Liver (tissue), 8 donors: ENCODE measurements at regions not wholly inside any gene's neighbourhood (a gene's known extent, or its start where the extent isn't known, plus 50 kb on each side); places are given as distances from the start of the nearest gene placed in this dataset.

Experiments
- DNase-seq: peaks from one replicate; pipeline ENCODE4 v3.0.0-alpha.2; 2017; ENCODE audit warnings: low spot score
- H3K27ac ChIP-seq, 2 donors: one replicate each; pipeline ENCODE4 v1.7.0; 2013; ENCODE audit warnings: inconsistent platforms in 2 of 2, low read length in 2 of 2, control low read depth in 1 of 2, low read depth in 1 of 2, mild to moderate bottlenecking in 1 of 2
- H3K27me3 ChIP-seq, 4 donors: one replicate each; pipeline versions ENCODE4 v1.6.1 to v1.7.0; 2013; ENCODE audit warnings: low read length in 3 of 4, inconsistent platforms in 1 of 4, mild to moderate bottlenecking in 1 of 4, moderate library complexity in 1 of 4; ENCODE audit not compliant: control insufficient read depth in 4 of 4, insufficient read depth in 4 of 4
- H3K36me3 ChIP-seq, 4 donors: one replicate each; pipeline versions ENCODE4 v1.6.1 to v1.7.0; 2013; ENCODE audit warnings: low read length in 3 of 4, mild to moderate bottlenecking in 3 of 4, low read depth in 1 of 4, moderate library complexity in 1 of 4; ENCODE audit not compliant: control insufficient read depth in 4 of 4, insufficient read depth in 3 of 4
- H3K4me1 ChIP-seq, 4 donors: one replicate each; pipeline versions ENCODE4 v1.6.1 to v1.7.0; 2013; ENCODE audit warnings: low read length in 3 of 4, mild to moderate bottlenecking in 3 of 4, moderate library complexity in 1 of 4; ENCODE audit not compliant: control insufficient read depth in 4 of 4, insufficient read depth in 4 of 4
- H3K4me3 ChIP-seq, 3 donors: one replicate each; pipeline versions ENCODE4 v1.6.1 to v1.7.0; 2013; ENCODE audit warnings: low read length in 3 of 3, control low read depth in 1 of 3, low read depth in 1 of 3, mild to moderate bottlenecking in 1 of 3
- H3K9ac ChIP-seq, 2 donors: one replicate each; pipeline ENCODE4 v1.7.0; 2013; ENCODE audit warnings: low read length in 2 of 2, mild to moderate bottlenecking in 2 of 2, moderate library complexity in 2 of 2, control low read depth in 1 of 2, low read depth in 1 of 2
- H3K9me3 ChIP-seq, 4 donors: one replicate each; pipeline versions ENCODE4 v1.6.1 to v1.7.0; 2013; ENCODE audit warnings: low read length in 3 of 4; ENCODE audit not compliant: control insufficient read depth in 4 of 4
- ATF3 ChIP-seq: IDR thresholded peaks from 2 replicates; pipeline ENCODE4 v1.6.1; 2016; ENCODE audit warnings: antibody characterized with exemption
- CTCF ChIP-seq: fragments of 150-350 bp; IDR thresholded peaks from 2 replicates; pipeline ENCODE4 v1.5.1; 2017; ENCODE audit warnings: improper control_type of control experiment, low read depth, low read length; ENCODE audit not compliant: missing input control
- EGR1 ChIP-seq, 2 donors: IDR thresholded peaks; 2 replicates each; pipeline ENCODE4 v1.6.1; 2016 to 2018; ENCODE audit warnings: antibody characterized with exemption in 2 of 2, low read depth in 2 of 2
- FOXA1 ChIP-seq: IDR thresholded peaks from 2 replicates; pipeline ENCODE4 v1.6.1; 2016; ENCODE audit warnings: antibody characterized with exemption
- FOXA2 ChIP-seq: IDR thresholded peaks from 2 replicates; pipeline ENCODE4 v1.6.1; 2016; ENCODE audit warnings: antibody characterized with exemption
- GABPA ChIP-seq, 2 donors: IDR thresholded peaks in 1 of 2; conservative IDR thresholded peaks in 1 of 2; 2 replicates each; pipeline ENCODE4 v1.6.1; 2016; ENCODE audit warnings: antibody characterized with exemption in 2 of 2, mild to moderate bottlenecking in 1 of 2, moderate library complexity in 1 of 2
- HNF4A ChIP-seq, 2 donors: conservative IDR thresholded peaks; 2 replicates each; pipeline ENCODE4 v1.6.1; 2016; ENCODE audit warnings: antibody characterized with exemption in 2 of 2, mild to moderate bottlenecking in 2 of 2
- HNF4G ChIP-seq: IDR thresholded peaks from 2 replicates; pipeline ENCODE4 v1.6.1; 2016; ENCODE audit warnings: antibody characterized with exemption
- JUND ChIP-seq, 2 donors: IDR thresholded peaks; 2 replicates each; pipeline ENCODE4 v1.6.1; 2016; ENCODE audit warnings: antibody characterized with exemption in 2 of 2
- MAX ChIP-seq: IDR thresholded peaks from 2 replicates; pipeline ENCODE4 v1.6.1; 2016; ENCODE audit warnings: antibody characterized with exemption
- NR2F2 ChIP-seq: IDR thresholded peaks from 2 replicates; pipeline ENCODE4 v1.6.1; 2016; ENCODE audit warnings: antibody characterized with exemption
- RAD21 ChIP-seq, 2 donors: IDR thresholded peaks; 2 replicates each; pipeline ENCODE4 v1.6.1; 2016; ENCODE audit warnings: antibody characterized with exemption in 2 of 2, mild to moderate bottlenecking in 2 of 2
- REST ChIP-seq: IDR thresholded peaks from 2 replicates; pipeline ENCODE4 v1.6.1; 2016; ENCODE audit warnings: antibody characterized with exemption, mild to moderate bottlenecking
- RXRA ChIP-seq, 2 donors: IDR thresholded peaks; 2 replicates each; pipeline ENCODE4 v1.6.1; 2017 to 2018; ENCODE audit warnings: antibody characterized with exemption in 2 of 2, mild to moderate bottlenecking in 1 of 2
- SP1 ChIP-seq: IDR thresholded peaks from 2 replicates; pipeline ENCODE4 v1.6.1; 2018; ENCODE audit warnings: antibody characterized with exemption, mild to moderate bottlenecking
- TAF1 ChIP-seq: conservative IDR thresholded peaks from 2 replicates; pipeline ENCODE4 v1.6.1; 2016; ENCODE audit warnings: antibody characterized with exemption, mild to moderate bottlenecking
- YY1 ChIP-seq: IDR thresholded peaks from 2 replicates; pipeline ENCODE4 v1.6.1; 2016; ENCODE audit warnings: antibody characterized with exemption, mild to moderate bottlenecking
- ZBTB33 ChIP-seq: IDR thresholded peaks from 2 replicates; pipeline ENCODE4 v1.6.1; 2016; ENCODE audit warnings: antibody characterized with exemption
- WGBS: extraction: QIAGEN DNeasy Blood & Tissue Kit; methylation state at CpG from one replicate; pipeline ENCODE4 v1.1.7; 2013; 5-methylcytosine and 5-hydroxymethylcytosine counted together
- donor health status: healthy.
- donor health status: healthy.
- donor health status: healthy.
- donor health status: healthy.
- donor health status: healthy.

- no peak for DNase-seq
- no peaks in the 10 kb centered on the region for H3K27me3 ChIP-seq
- no peaks in the 10 kb centered on the region for H3K9me3 ChIP-seq
- H3K4me3 ChIP-seq: no peak overlapping the region
- no peak overlapping the region for H3K9ac ChIP-seq
- no peaks in the 10 kb centered on the region for H3K36me3 ChIP-seq
- no peaks in the 10 kb centered on the region for H3K4me1 ChIP-seq
- no peak overlapping the region for H3K27ac ChIP-seq
- WGBS: 75% methylated on average over 4 of the region's 4 CpGs
- no peak for TF ChIP-seq SP1
- TF ChIP-seq JUND (IDR thresholded peaks at IDR 0.05): peak; percentile 34 to 51
- peak in 1 of 2 donors; percentile 7 for TF ChIP-seq RAD21 (IDR thresholded peaks at IDR 0.05)
Observed at GRCh38 chr4:15239866-15240265, 188.0 kb upstream of the C1QTNF7 start.

- Histone ChIP-seq H3K9ac (no peak overlapping the region), H3K4me1 (no peaks in the 10 kb centered on the region), H3K27ac (no peak overlapping the region), H3K9me3 (no peaks in the 10 kb centered on the region), H3K36me3 (no peaks in the 10 kb centered on the region), H3K4me3 (no peak overlapping the region), H3K27me3 (no peaks in the 10 kb centered on the region)
- DNase-seq: no peak
- no peak for TF ChIP-seq GABPA (IDR thresholded peaks at IDR 0.05 in 1 of 2, conservative IDR thresholded peaks at IDR 0.05 in 1 of 2)
- TF ChIP-seq NR2F2: no peak
- TF ChIP-seq CTCF: no peak
- TF ChIP-seq RXRA (IDR thresholded peaks at IDR 0.05): no peak
- TF ChIP-seq RAD21 (IDR thresholded peaks at IDR 0.05): no peak
- TF ChIP-seq TAF1: no peak
- TF ChIP-seq REST: no peak
- TF ChIP-seq SP1: no peak
- no peak for TF ChIP-seq JUND (IDR thresholded peaks at IDR 0.05)
- TF ChIP-seq EGR1 (IDR thresholded peaks at IDR 0.05; ENCODE audit: low read depth in 2 of 2): no peak
- TF ChIP-seq FOXA2: no peak
- TF ChIP-seq FOXA1: no peak
- no peak for TF ChIP-seq ZBTB33
- TF ChIP-seq HNF4G: no peak
- TF ChIP-seq YY1: no peak
- TF ChIP-seq HNF4A (conservative IDR thresholded peaks at IDR 0.05): no peak
- no peak for TF ChIP-seq MAX
- no peak for TF ChIP-seq ATF3
- WGBS: 65% methylated on average over 3 of the region's 3 CpGs
Observed at GRCh38 chr4:15240764-15241163, 187.1 kb upstream of the C1QTNF7 start.
